HG03103 (cell line): ENCODE measurements at regions not wholly inside any gene's neighbourhood (a gene's known extent, or its start where the extent isn't known, plus 50 kb on each side); places are given as distances from the start of the nearest gene placed in this dataset.

Experiments
- ATAC-seq: cut with Tn5 transposase; IDR thresholded peaks from one replicate; pipeline ENCODE4 v1.9.1; 2021; ENCODE audit warnings: low read depth; ENCODE audit not compliant: unreplicated experiment

- ATAC-seq, result no peak
Measured at GRCh38 chr11:11084337-11084736, 226.5 kb upstream of the ZBED5 start.

- ATAC-seq, result no peak
Measured at GRCh38 chr11:11083441-11083840, 225.6 kb upstream of the ZBED5 start.

- no peak for ATAC-seq
Measured at GRCh38 chr11:11082646-11083045, 224.8 kb upstream of the ZBED5 start.

- ATAC-seq, result no peak
Measured at GRCh38 chr11:11081776-11082175, 223.9 kb upstream of the ZBED5 start.

GRCh38 chr11:11081288-11081687 lies 223.4 kb upstream of the ZBED5 start:
- ATAC-seq, result no peak

GRCh38 chr11:11078344-11079086 lies 220.7 kb upstream of the ZBED5 start:
- ATAC-seq, result no peak

- no peak for ATAC-seq
Measured at GRCh38 chr11:11077898-11078297, 220.0 kb upstream of the ZBED5 start.

GRCh38 chr11:11076879-11077278 lies 219.0 kb upstream of the ZBED5 start:
- ATAC-seq, result no peak

- ATAC-seq, result no peak
Measured at GRCh38 chr11:11076276-11076675, 218.4 kb upstream of the ZBED5 start.

- ATAC-seq, result no peak
Measured at GRCh38 chr11:11075515-11076171, 217.8 kb upstream of the ZBED5 start.

- no peak for ATAC-seq
Measured at GRCh38 chr11:11074686-11075335, 217.0 kb upstream of the ZBED5 start.

GRCh38 chr11:11073996-11074395 lies 216.1 kb upstream of the ZBED5 start:
- no peak for ATAC-seq

- no peak for ATAC-seq
Measured at GRCh38 chr11:11072067-11072466, 214.2 kb upstream of the ZBED5 start.

GRCh38 chr11:11071486-11071885 lies 213.6 kb upstream of the ZBED5 start:
- no peak for ATAC-seq

- no peak for ATAC-seq
Measured at GRCh38 chr11:11070976-11071375, 213.1 kb upstream of the ZBED5 start.

GRCh38 chr11:11069841-11070835 lies 212.3 kb upstream of the ZBED5 start:
- no peak for ATAC-seq

GRCh38 chr11:11068113-11068512 lies 210.3 kb upstream of the ZBED5 start:
- no peak for ATAC-seq

GRCh38 chr11:11065396-11065795 lies 207.5 kb upstream of the ZBED5 start:
- ATAC-seq, result no peak

GRCh38 chr11:11057472-11057854 lies 199.6 kb upstream of the ZBED5 start:
- no peak for ATAC-seq

GRCh38 chr11:11056749-11057471 lies 199.1 kb upstream of the ZBED5 start:
- ATAC-seq, result no peak
